Activated CD8-positive, alpha-beta T cell treated with anti-CD3 and anti-CD28 coated beads for 36 hours (primary cell): ENCODE measurements at regions not wholly inside any gene's neighbourhood (a gene's known extent, or its start where the extent isn't known, plus 50 kb on each side); places are given as distances from the start of the nearest gene placed in this dataset.

Experiments used
- ATAC-seq: fragments of 200-7000 bp; cut with Tn5 transposase; one replicate; pipeline ENCODE4 v1.10.0; 2021; ENCODE audit warnings: mild to moderate bottlenecking, moderate library complexity
- CTCF ChIA-PET: fragments of 350-600 bp; sonication (Branson Sonifier 250); formaldehyde crosslinking; loops from one replicate; lab custom pipeline; 2021; ENCODE audit warnings: antibody characterized with exemption; lab: Charles Lee
- POLR2A ChIA-PET: fragments of 350-600 bp; sonication (Branson Sonifier 250); formaldehyde crosslinking; loops from one replicate; lab custom pipeline; 2021; ENCODE audit warnings: antibody characterized with exemption; lab: Charles Lee
- DNase-seq: peaks from one replicate; pipeline ENCODE4 v3.0.0-alpha.2; 2020
- H3K27ac Mint-ChIP-seq: one replicate; pipeline ENCODE4 v1.8.0; 2021; ENCODE audit warnings: mild to moderate bottlenecking, mixed read lengths
- H3K27me3 Mint-ChIP-seq: one replicate; pipeline ENCODE4 v1.8.0; 2021; ENCODE audit warnings: mixed read lengths
- H3K36me3 Mint-ChIP-seq: one replicate; pipeline ENCODE4 v1.8.0; 2021; ENCODE audit warnings: low read depth, mixed read lengths
- H3K4me1 Mint-ChIP-seq: one replicate; pipeline ENCODE4 v1.8.0; 2021; ENCODE audit warnings: low read depth, mixed read lengths
- H3K4me3 Mint-ChIP-seq: one replicate; pipeline ENCODE4 v1.8.0; 2021; ENCODE audit warnings: mild to moderate bottlenecking, moderate library complexity, mixed read lengths
- H3K9me3 Mint-ChIP-seq: one replicate; pipeline ENCODE4 v1.8.0; 2021; ENCODE audit warnings: mixed read lengths
- intact Hi-C: fragments of 100-400 bp; cut with micrococcal nuclease; formaldehyde crosslinking; loops from one replicate; pipeline ENCODE4 v1.10.0; 2022
- TF ChIP-seq, protein P1 (sequence below): fragments of 200-600 bp; IDR thresholded peaks from one replicate; pipeline ENCODE4 v1.8.0; 2022; ENCODE audit warnings: antibody characterized with exemption, mild to moderate bottlenecking

DNA sequence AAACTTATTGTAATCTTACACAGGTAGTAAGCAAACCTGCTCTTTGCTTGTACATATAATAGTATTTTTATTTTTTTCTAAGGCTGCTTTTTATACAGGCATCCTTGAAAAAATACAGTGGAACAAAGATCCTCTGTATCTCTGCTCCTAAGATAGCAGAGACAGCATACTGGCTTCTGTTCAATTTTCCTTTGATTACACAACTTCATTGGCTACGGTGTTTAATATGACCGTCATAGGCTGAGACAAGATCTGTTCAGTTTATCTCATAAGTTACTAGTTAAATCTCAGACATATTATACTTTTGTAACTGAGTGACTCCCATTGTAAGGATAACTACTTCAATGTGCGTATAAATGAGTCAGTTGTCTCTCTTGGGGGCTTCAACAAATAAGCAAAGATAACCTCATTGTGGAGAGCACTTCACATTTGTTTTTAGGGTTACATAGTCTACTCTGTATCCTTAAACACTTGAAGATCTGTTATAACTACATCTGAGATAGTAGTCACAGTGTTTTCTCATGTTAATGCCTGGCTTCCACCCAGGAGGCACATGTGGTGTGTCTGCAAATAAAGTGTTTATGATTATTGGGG, 166.1 kb downstream of the KDM5D start:
- ChIA-PET POLR2A (no interaction called here), CTCF (no interaction called here)
- TF ChIP-seq, protein P1, sequence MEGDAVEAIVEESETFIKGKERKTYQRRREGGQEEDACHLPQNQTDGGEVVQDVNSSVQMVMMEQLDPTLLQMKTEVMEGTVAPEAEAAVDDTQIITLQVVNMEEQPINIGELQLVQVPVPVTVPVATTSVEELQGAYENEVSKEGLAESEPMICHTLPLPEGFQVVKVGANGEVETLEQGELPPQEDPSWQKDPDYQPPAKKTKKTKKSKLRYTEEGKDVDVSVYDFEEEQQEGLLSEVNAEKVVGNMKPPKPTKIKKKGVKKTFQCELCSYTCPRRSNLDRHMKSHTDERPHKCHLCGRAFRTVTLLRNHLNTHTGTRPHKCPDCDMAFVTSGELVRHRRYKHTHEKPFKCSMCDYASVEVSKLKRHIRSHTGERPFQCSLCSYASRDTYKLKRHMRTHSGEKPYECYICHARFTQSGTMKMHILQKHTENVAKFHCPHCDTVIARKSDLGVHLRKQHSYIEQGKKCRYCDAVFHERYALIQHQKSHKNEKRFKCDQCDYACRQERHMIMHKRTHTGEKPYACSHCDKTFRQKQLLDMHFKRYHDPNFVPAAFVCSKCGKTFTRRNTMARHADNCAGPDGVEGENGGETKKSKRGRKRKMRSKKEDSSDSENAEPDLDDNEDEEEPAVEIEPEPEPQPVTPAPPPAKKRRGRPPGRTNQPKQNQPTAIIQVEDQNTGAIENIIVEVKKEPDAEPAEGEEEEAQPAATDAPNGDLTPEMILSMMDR: no peak
- intact Hi-C loops: loop anchor here (10.0 kb wide), 1 partner anchor 166 kb away; the partner anchor contains the start of gene KDM5D
- Mint-ChIP-seq H3K27ac (no peak overlapping the region), H3K4me1 (peaks cover 53% of the 10 kb centered on the region), H3K36me3 (peaks cover 40% of the 10 kb centered on the region), H3K27me3 (no peaks in the 10 kb centered on the region), H3K9me3 (no peaks in the 10 kb centered on the region), H3K4me3 (no peak overlapping the region)
- DNase-seq (no peak), ATAC-seq (no peak)

DNA sequence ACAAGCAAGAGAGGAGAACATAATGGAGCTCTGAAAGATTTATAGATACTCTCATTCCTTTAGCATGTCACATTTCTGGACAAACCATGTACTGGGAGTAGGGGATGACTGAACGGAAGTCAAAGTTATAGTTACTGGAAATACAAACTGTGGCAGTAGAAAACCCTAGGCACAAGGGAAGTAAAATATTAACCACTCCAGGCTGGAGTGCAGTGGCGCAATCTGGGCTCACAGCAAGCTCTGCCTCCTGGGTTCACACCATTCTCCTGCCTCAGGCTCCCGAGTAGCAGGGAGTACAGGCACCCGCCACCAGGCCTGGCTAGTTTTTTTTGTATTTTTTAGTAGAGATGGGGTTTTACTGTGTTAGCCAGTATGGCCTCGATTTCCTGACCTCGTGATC, 167.3 kb downstream of the KDM5D start:
- no peaks in the 10 kb centered on the region for H3K27me3 Mint-ChIP-seq
- intact Hi-C loops: loop anchor here (10.0 kb wide), 1 partner anchor 168 kb away; the partner anchor contains the start of gene KDM5D
- H3K9me3 Mint-ChIP-seq: no peaks in the 10 kb centered on the region
- no peak overlapping the region for H3K4me3 Mint-ChIP-seq
- H3K36me3 Mint-ChIP-seq: peaks cover 45% of the 10 kb centered on the region
- CTCF ChIA-PET: no interaction called here
- H3K27ac Mint-ChIP-seq: no peak overlapping the region
- TF ChIP-seq, protein P1: no peak
- DNase-seq (no peak), ATAC-seq (no peak)
- peaks cover 58% of the 10 kb centered on the region for H3K4me1 Mint-ChIP-seq
- POLR2A ChIA-PET: no interaction called here

GRCh38 chrY:19574939-19575338, 169.6 kb downstream of the KDM5D start:
- H3K4me1 Mint-ChIP-seq: peaks cover 60% of the 10 kb centered on the region
- H3K36me3 Mint-ChIP-seq: peaks cover 39% of the 10 kb centered on the region
- ATAC-seq (no peak), DNase-seq (no peak)
- H3K9me3 Mint-ChIP-seq: no peaks in the 10 kb centered on the region
- CTCF ChIA-PET: no interaction called here
- TF ChIP-seq, protein P1: no peak
- intact Hi-C loops: loop anchor here (10.0 kb wide), 1 partner anchor 170 kb away; the partner anchor contains the start of gene KDM5D
- no peak overlapping the region for H3K4me3 Mint-ChIP-seq
- POLR2A ChIA-PET: no interaction called here
- H3K27ac Mint-ChIP-seq: no peak overlapping the region
- no peaks in the 10 kb centered on the region for H3K27me3 Mint-ChIP-seq

DNA sequence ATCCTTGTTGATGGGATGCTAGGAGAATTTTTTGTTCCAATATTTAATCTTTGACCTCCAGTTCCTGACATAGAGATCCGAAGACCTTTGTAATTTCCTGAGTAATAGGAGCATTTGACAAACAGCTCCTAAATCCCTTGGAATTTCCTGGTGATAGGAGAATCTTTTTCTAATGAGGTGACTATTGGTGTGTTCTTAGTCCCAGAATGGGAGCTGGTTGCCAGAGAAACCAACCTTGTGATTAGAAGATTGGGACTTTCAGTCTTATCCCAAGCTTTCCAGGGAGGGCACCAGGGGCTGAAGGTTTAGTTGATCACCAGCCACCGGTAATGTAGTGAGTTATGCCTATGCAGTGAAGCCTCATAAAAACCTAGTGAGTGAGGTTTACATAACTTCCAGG, 170.9 kb downstream of the KDM5D start:
- Mint-ChIP-seq H3K36me3 (peaks cover 39% of the 10 kb centered on the region), H3K4me1 (peaks cover 52% of the 10 kb centered on the region)
- intact Hi-C loops: loop anchor here (10.0 kb wide), 1 partner anchor 171 kb away; the partner anchor contains the start of gene KDM5D

DNA sequence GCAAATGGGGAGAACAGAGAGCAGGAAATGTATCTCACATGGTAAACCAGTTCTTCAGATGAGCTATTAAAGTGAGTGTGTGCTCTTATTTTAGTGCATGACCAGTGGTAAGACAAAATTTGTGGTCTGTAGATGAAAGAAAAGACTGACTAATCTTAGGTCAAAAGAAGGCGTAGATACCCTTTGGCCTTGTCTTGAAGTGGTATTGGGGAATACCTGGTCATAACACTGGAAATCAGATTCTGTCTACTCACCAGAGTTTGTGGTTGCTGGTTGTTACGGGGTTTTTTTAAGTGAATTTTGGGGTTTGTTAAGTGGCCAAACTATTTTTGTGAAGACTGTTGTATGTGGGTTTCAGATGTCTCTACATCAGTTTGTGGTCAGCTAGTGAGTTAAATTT, 173.5 kb downstream of the KDM5D start:
- peak overlapping the region; percentile 25 for H3K27ac Mint-ChIP-seq
- no peak for DNase-seq
- H3K4me3 Mint-ChIP-seq: peak overlapping the region; percentile 94
- CTCF ChIA-PET: interaction anchor here (1.3 kb wide), 1 partner anchor 16 kb away, joined by 3 read pairs; no protein-coding TSS in a partner anchor
- no peak for ATAC-seq
- intact Hi-C loops: loop anchor here (10.0 kb wide), 1 partner anchor 174 kb away; the partner anchor contains the start of gene KDM5D
- TF ChIP-seq, protein P1: no peak
- H3K9me3 Mint-ChIP-seq: no peaks in the 10 kb centered on the region
- H3K4me1 Mint-ChIP-seq: peaks cover 46% of the 10 kb centered on the region
- no peaks in the 10 kb centered on the region for H3K27me3 Mint-ChIP-seq
- POLR2A ChIA-PET: no interaction called here
- H3K36me3 Mint-ChIP-seq: peaks cover 26% of the 10 kb centered on the region

More for the DNA sequence above, 170.9 kb downstream of the KDM5D start:
- ChIA-PET CTCF (no interaction called here), POLR2A (interaction anchor here (0.6 kb wide), 1 partner anchor 407 kb away, joined by 3 read pairs; no protein-coding TSS in a partner anchor)
- Mint-ChIP-seq H3K9me3 (no peaks in the 10 kb centered on the region), H3K27me3 (no peaks in the 10 kb centered on the region), H3K27ac (no peak overlapping the region), H3K4me3 (no peak overlapping the region)
- ATAC-seq (no peak), DNase-seq (no peak)
- TF ChIP-seq, protein P1: no peak
